SK-N-SH (cell line): ENCODE measurements at regions not wholly inside any gene's neighbourhood (a gene's known extent, or its start where the extent isn't known, plus 50 kb on each side); places are given as distances from the start of the nearest gene placed in this dataset.

Experiments used
- CTCF ChIA-PET: fragments of 300-600, 350-600 bp; formaldehyde crosslinking; extraction: SDS; loops from one replicate; lab custom pipeline; 2021; lab: Yijun Ruan, JAX
- POLR2A ChIA-PET: fragments of 350-600 bp; sonication (Branson Sonifier 250); formaldehyde crosslinking; extraction: SDS; loops from one replicate; lab custom pipeline; 2020; ENCODE audit warnings: antibody characterized with exemption, inconsistent platforms; lab: Yijun Ruan, JAX
- DNase-seq: peaks from one replicate; pipeline ENCODE4 v3.0.0; 2012
- H2AFZ ChIP-seq: fragments of 200-600 bp; sonication (generic); 2 replicates; pipeline ENCODE4 v1.8.1; 2016; ENCODE audit warnings: antibody characterized with exemption, mild to moderate bottlenecking, low read depth
- H3F3A ChIP-seq: fragments of 200-600 bp; sonication (generic); replicated peaks from 2 replicates; pipeline ENCODE3; 2016; ENCODE audit warnings: antibody characterized with exemption, mild to moderate bottlenecking; ENCODE audit not compliant: insufficient read depth
- H3K27ac ChIP-seq, 2 experiments: fragments of 200-500 bp in 1 of 2; fragments of 200-600 bp in 1 of 2; sonication (Bioruptor generic) in 1 of 2; sonication (generic), shearing (Covaris generic) in 1 of 2; 2 replicates each; pipeline versions ENCODE4 v1.5.1 to v1.6.1; 2014 to 2016; ENCODE audit warnings: low read depth in 2 of 2, inconsistent platforms in 1 of 2, low read length in 1 of 2, mild to moderate bottlenecking in 1 of 2, mixed read lengths in 1 of 2
- H3K27me3 ChIP-seq: fragments of 200-600 bp; sonication (generic), shearing (Covaris generic); 2 replicates; pipeline ENCODE4 v1.6.1; 2016; ENCODE audit warnings: mixed run types; ENCODE audit not compliant: insufficient read depth
- H3K36me3 ChIP-seq, 2 experiments: fragments of 200-500 bp in 1 of 2; fragments of 200-600 bp in 1 of 2; sonication (Bioruptor generic) in 1 of 2; sonication (generic) in 1 of 2; replicated peaks in 1 of 2; 2 replicates each; pipeline versions ENCODE3 to v1.5.1; 2014 to 2016; ENCODE audit warnings: low read length in 1 of 2, mild to moderate bottlenecking in 1 of 2; ENCODE audit not compliant: insufficient read depth in 2 of 2, control insufficient read depth in 1 of 2
- H3K4me1 ChIP-seq, 2 experiments: fragments of 200-500 bp in 1 of 2; fragments of 200-600 bp in 1 of 2; sonication (Bioruptor generic) in 1 of 2; sonication (generic), shearing (Covaris generic) in 1 of 2; 2 replicates each; pipeline versions ENCODE4 v1.5.1 to v1.6.1; 2014 to 2016; ENCODE audit warnings: low read depth in 1 of 2, low read length in 1 of 2, mixed run types in 1 of 2; ENCODE audit not compliant: insufficient read depth in 2 of 2, control insufficient read depth in 1 of 2
- H3K4me2 ChIP-seq: fragments of 200-600 bp; sonication (generic), shearing (Covaris generic); 2 replicates; pipeline ENCODE4 v1.6.1; 2017; ENCODE audit warnings: mixed run types
- H3K4me3 ChIP-seq, 2 experiments: fragments of 200-500 bp in 1 of 2; fragments of 200-600 bp in 1 of 2; sonication (Bioruptor generic) in 1 of 2; sonication (generic), shearing (Covaris generic) in 1 of 2; 2 replicates each; pipeline versions ENCODE4 v1.5.1 to v1.8.1; 2014 to 2016; ENCODE audit warnings: low read depth in 2 of 2, inconsistent platforms in 1 of 2, low read length in 1 of 2, mild to moderate bottlenecking in 1 of 2, mixed read lengths in 1 of 2, moderate library complexity in 1 of 2
- H3K79me2 ChIP-seq: fragments of 200-600 bp; sonication (generic); 2 replicates; pipeline ENCODE4 v1.8.1; 2017; ENCODE audit warnings: mild to moderate bottlenecking; ENCODE audit not compliant: insufficient read depth
- H3K9ac ChIP-seq: fragments of 200-600 bp; sonication (generic); 2 replicates; pipeline ENCODE4 v1.6.1; 2017; ENCODE audit warnings: mixed run types
- H3K9me2 ChIP-seq: fragments of 200-600 bp; sonication (generic); 2 replicates; pipeline ENCODE4 v1.6.1; 2017; ENCODE audit warnings: mixed run types
- H3K9me3 ChIP-seq: fragments of 200-600 bp; sonication (generic); 2 replicates; pipeline ENCODE4 v1.6.1; 2017; ENCODE audit warnings: mixed run types, mild to moderate bottlenecking, moderate library complexity
- H4K20me1 ChIP-seq: fragments of 200-600 bp; sonication (generic); 2 replicates; pipeline ENCODE4 v1.6.1; 2017; ENCODE audit warnings: mild to moderate bottlenecking, mixed run types; ENCODE audit not compliant: insufficient read depth
- CTCF ChIP-seq: fragments of 200-600 bp; sonication (generic); IDR thresholded peaks from 2 replicates; pipeline ENCODE4 v1.6.1; 2017; ENCODE audit warnings: antibody characterized with exemption, mild to moderate bottlenecking, moderate library complexity
- ELF1 ChIP-seq: IDR thresholded peaks from 2 replicates; pipeline ENCODE4 v1.4.0; 2012
- EP300 ChIP-seq, 2 experiments: IDR thresholded peaks; 2 replicates each; pipeline versions ENCODE4 v1.4.0 to v1.6.1; 2012; ENCODE audit warnings: borderline replicate concordance in 1 of 2, low read depth in 1 of 2, low read length in 1 of 2
- EZH2phosphoT487 ChIP-seq: fragments of 200-600 bp; sonication (generic); IDR thresholded peaks from 2 replicates; pipeline ENCODE4 v1.6.1; 2017; ENCODE audit warnings: low read depth, mixed run types, mild to moderate bottlenecking, antibody characterized with exemption, moderate library complexity, borderline replicate concordance
- FOXM1 ChIP-seq: IDR thresholded peaks from 2 replicates; pipeline ENCODE4 v1.4.0; 2012; ENCODE audit warnings: low read depth, mild to moderate bottlenecking
- GATA2 ChIP-seq: sonication (generic); formaldehyde crosslinking; IDR thresholded peaks from 2 replicates; pipeline ENCODE4 v1.5.0; 2020; ENCODE audit warnings: mild to moderate bottlenecking, missing genetic modification reagents
- IRF3 ChIP-seq: fragments of 150-350 bp; IDR thresholded peaks from 2 replicates; pipeline ENCODE4 v1.6.1; 2016; ENCODE audit warnings: mild to moderate bottlenecking, low read depth, low read length
- JUND ChIP-seq: IDR thresholded peaks from 2 replicates; pipeline ENCODE4 v1.4.0; 2012
- MXI1 ChIP-seq: IDR thresholded peaks from 2 replicates; pipeline ENCODE4 v1.6.1; 2012; ENCODE audit warnings: mild to moderate bottlenecking, low read depth, low read length, improper control_type of control experiment
- NFIC ChIP-seq: IDR thresholded peaks from 2 replicates; pipeline ENCODE4 v1.4.0; 2012; ENCODE audit warnings: borderline replicate concordance
- NRF1 ChIP-seq: IDR thresholded peaks from 2 replicates; pipeline ENCODE4 v1.6.1; 2012; ENCODE audit warnings: low read depth, mild to moderate bottlenecking, low read length
- RCOR1 ChIP-seq: fragments of 150-350 bp; IDR thresholded peaks from 2 replicates; pipeline ENCODE4 v1.6.1; 2017; ENCODE audit warnings: antibody characterized with exemption, low read length
- RXRA ChIP-seq: IDR thresholded peaks from 2 replicates; pipeline ENCODE4 v1.4.0; 2012; ENCODE audit warnings: low read depth, mild to moderate bottlenecking, borderline replicate concordance
- SIN3A ChIP-seq: IDR thresholded peaks from 2 replicates; pipeline ENCODE4 v1.6.1; 2012; ENCODE audit warnings: low read depth, mild to moderate bottlenecking, low read length, moderate library complexity, borderline replicate concordance
- SMC3 ChIP-seq: IDR thresholded peaks from 2 replicates; pipeline ENCODE4 v1.6.1; 2012; ENCODE audit warnings: low read depth, low read length, improper control_type of control experiment
- TAF1 ChIP-seq: IDR thresholded peaks from 2 replicates; pipeline ENCODE4 v1.6.1; 2012; ENCODE audit warnings: low read depth, mild to moderate bottlenecking, low read length, moderate library complexity, borderline replicate concordance
- TCF12 ChIP-seq: IDR thresholded peaks from 2 replicates; pipeline ENCODE4 v1.4.0; 2012
- USF1 ChIP-seq: IDR thresholded peaks from 2 replicates; pipeline ENCODE4 v1.4.0; 2012; ENCODE audit warnings: low read depth, borderline replicate concordance
- YY1 ChIP-seq: IDR thresholded peaks from 2 replicates; pipeline ENCODE4 v1.4.0; 2012; ENCODE audit warnings: low read depth, mild to moderate bottlenecking
- ZBTB33 ChIP-seq: IDR thresholded peaks from 2 replicates; pipeline ENCODE4 v1.4.0; 2012; ENCODE audit warnings: low read depth, borderline replicate concordance
- WGBS: methylation state at CpG from one replicate; pipeline ENCODE4 v1.1.6; 2017; ENCODE audit warnings: low lambda C conversion rate; 5-methylcytosine and 5-hydroxymethylcytosine counted together

GRCh38 chr9:118478752-118479151 lies 774.5 kb downstream of the TLR4 start:
- H3K4me2 ChIP-seq: no peak overlapping the region
- H3K79me2 ChIP-seq: no peaks in the 10 kb centered on the region
- WGBS: 57% methylated on average over 1 of the region's 1 CpG
- H2AFZ ChIP-seq: no peak overlapping the region
- H3K27me3 ChIP-seq: no peaks in the 10 kb centered on the region
- no peak overlapping the region for H3K27ac ChIP-seq
- no peaks in the 10 kb centered on the region for H3K4me1 ChIP-seq
- no peak overlapping the region for H3K4me3 ChIP-seq
- TF ChIP-seq TCF12 (no peak), RXRA (no peak), FOXM1 (no peak), EZH2phosphoT487 (no peak), SIN3A (no peak), NRF1 (no peak), SMC3 (no peak), NFIC (no peak), JUND (no peak), YY1 (no peak), GATA2 (no peak), ELF1 (no peak), CTCF (no peak), ZBTB33 (no peak), TAF1 (no peak), RCOR1 (no peak)
- no peaks in the 10 kb centered on the region for H3K9me3 ChIP-seq
- no peak for DNase-seq
- H3K9me2 ChIP-seq: no peaks in the 10 kb centered on the region
- H3F3A ChIP-seq: no peaks in the 10 kb centered on the region
- POLR2A ChIA-PET: no interaction called here
- H3K9ac ChIP-seq: no peak overlapping the region
- H4K20me1 ChIP-seq: no peaks in the 10 kb centered on the region
- CTCF ChIA-PET: interaction anchor here (0.9 kb wide), 1 partner anchor 44 kb away, joined by 3 read pairs; no protein-coding TSS in a partner anchor
- H3K36me3 ChIP-seq: no peaks in the 10 kb centered on the region

GRCh38 chr9:118482306-118482705 lies 778.1 kb downstream of the TLR4 start:
- WGBS: 64% methylated on average over 1 of the region's 1 CpG
- Histone ChIP-seq H3K4me1 (no peaks in the 10 kb centered on the region), H3K36me3 (no peaks in the 10 kb centered on the region), H4K20me1 (no peaks in the 10 kb centered on the region), H2AFZ (no peak overlapping the region), H3K79me2 (no peaks in the 10 kb centered on the region), H3K9me3 (no peaks in the 10 kb centered on the region), H3K9ac (no peak overlapping the region), H3K4me2 (no peak overlapping the region), H3K4me3 (no peak overlapping the region), H3K9me2 (no peaks in the 10 kb centered on the region), H3K27me3 (no peaks in the 10 kb centered on the region), H3K27ac (no peak overlapping the region), H3F3A (no peaks in the 10 kb centered on the region)
- DNase-seq: no peak
- CTCF ChIA-PET: no interaction called here
- POLR2A ChIA-PET: no interaction called here
- TF ChIP-seq EP300 (IDR thresholded peaks at IDR 0.05; ENCODE audit: borderline replicate concordance in 1 of 2, low read depth in 1 of 2, low read length in 1 of 2) (no peak), IRF3 (no peak), ZBTB33 (no peak), EZH2phosphoT487 (no peak), USF1 (no peak), MXI1 (no peak), CTCF (no peak)
